GM23248 (cell line): ENCODE measurements at regions not wholly inside any gene's neighbourhood (a gene's known extent, or its start where the extent isn't known, plus 50 kb on each side); places are given as distances from the start of the nearest gene placed in this dataset.

Experiments used
- DNase-seq: peaks from one replicate; pipeline ENCODE4 v3.0.0-alpha.2; 2015
- H2AFZ ChIP-seq: fragments of 200-600 bp; sonication (generic); 2 replicates; pipeline ENCODE4 v1.6.1; 2016; ENCODE audit warnings: antibody characterized with exemption
- H3F3A ChIP-seq: fragments of 200-600 bp; sonication (generic); 2 replicates; pipeline ENCODE4 v1.6.1; 2016; ENCODE audit warnings: mild to moderate bottlenecking, antibody characterized with exemption, mixed run types; ENCODE audit not compliant: insufficient read depth
- H3K27ac ChIP-seq: fragments of 200-600 bp; sonication (generic); 2 replicates; pipeline ENCODE4 v1.5.1; 2016; ENCODE audit warnings: mild to moderate bottlenecking
- H3K27me3 ChIP-seq: fragments of 200-600 bp; sonication (generic); replicated peaks from 2 replicates; pipeline ENCODE4 v1.6.1; 2016; ENCODE audit warnings: mild to moderate bottlenecking; ENCODE audit not compliant: insufficient read depth
- H3K36me3 ChIP-seq: fragments of 200-600 bp; sonication (generic); 2 replicates; pipeline ENCODE4 v1.6.1; 2016; ENCODE audit warnings: low read depth, mild to moderate bottlenecking
- H3K4me1 ChIP-seq: fragments of 200-600 bp; sonication (generic); 2 replicates; pipeline ENCODE4 v1.6.1; 2016; ENCODE audit warnings: mild to moderate bottlenecking; ENCODE audit not compliant: insufficient read depth
- H3K4me2 ChIP-seq: fragments of 200-600 bp; sonication (generic); one replicate; pipeline ENCODE4 v1.6.1; 2016; ENCODE audit warnings: mild to moderate bottlenecking; ENCODE audit not compliant: unreplicated experiment
- H3K4me3 ChIP-seq: fragments of 200-600 bp; sonication (generic); 2 replicates; pipeline ENCODE4 v1.5.1; 2016; ENCODE audit warnings: mild to moderate bottlenecking
- H3K79me2 ChIP-seq: fragments of 200-600 bp; sonication (generic); 2 replicates; pipeline ENCODE4 v1.6.1; 2016; ENCODE audit warnings: mild to moderate bottlenecking; ENCODE audit not compliant: insufficient read depth
- H3K9ac ChIP-seq: fragments of 200-600 bp; sonication (generic); 2 replicates; pipeline ENCODE4 v1.6.1; 2016; ENCODE audit warnings: mild to moderate bottlenecking
- H3K9me2 ChIP-seq: fragments of 200-600 bp; sonication (generic); 2 replicates; pipeline ENCODE4 v1.6.1; 2016; ENCODE audit warnings: mixed run types, mild to moderate bottlenecking, moderate library complexity; ENCODE audit not compliant: insufficient read depth
- H3K9me3 ChIP-seq: fragments of 200-600 bp; sonication (generic); one replicate; pipeline ENCODE4 v1.6.1; 2017; ENCODE audit warnings: low read depth
- H4K20me1 ChIP-seq: fragments of 200-600 bp; sonication (generic); 2 replicates; pipeline ENCODE4 v1.6.0; 2016; ENCODE audit not compliant: insufficient read depth
- EZH2 ChIP-seq: fragments of 200-600 bp; sonication (generic); IDR thresholded peaks from 2 replicates; pipeline ENCODE4 v1.6.1; 2018; ENCODE audit warnings: antibody characterized with exemption, mild to moderate bottlenecking; ENCODE audit not compliant: insufficient read depth, poor library complexity, severe bottlenecking
- EZH2phosphoT487 ChIP-seq: fragments of 200-600 bp; sonication (generic); IDR thresholded peaks from 2 replicates; pipeline ENCODE4 v1.6.1; 2018; ENCODE audit warnings: antibody characterized with exemption, moderate library complexity, mild to moderate bottlenecking, low read depth; ENCODE audit not compliant: insufficient read depth
- WGBS, 2 experiments: methylation state at CpG; one replicate each; pipeline ENCODE4 v1.1.6; 2015 to 2017; ENCODE audit warnings: low lambda C conversion rate in 2 of 2, low coverage in 1 of 2; ENCODE audit errors: missing lambda C conversion rate in 2 of 2; 5-methylcytosine and 5-hydroxymethylcytosine counted together
- in situ Hi-C: fragments of 300-500 bp; cut with MboI; formaldehyde crosslinking; loops from 2 replicates; pipeline ENCODE4 v1.15.0; 2020

DNA sequence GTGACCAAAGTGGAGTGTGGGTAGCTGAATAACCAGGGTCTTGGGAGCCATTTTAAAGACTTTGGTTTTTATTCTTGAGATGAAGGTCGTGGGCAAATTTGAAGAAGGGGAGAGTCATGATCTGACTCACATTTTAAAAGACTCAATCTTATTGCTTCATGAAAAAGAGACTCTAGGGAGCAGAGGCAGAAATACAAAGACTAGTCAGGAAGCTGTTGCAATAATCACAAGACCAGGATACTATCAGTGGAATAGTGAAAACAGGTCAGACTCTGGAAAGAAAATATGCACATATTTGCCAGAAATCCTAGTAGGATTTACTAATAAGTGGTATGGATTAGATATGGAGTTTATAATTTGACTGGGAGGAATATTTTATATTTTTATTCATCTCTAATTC lies 448.4 kb downstream of the RAPGEF2 start:
- H3K4me1 ChIP-seq: no peaks in the 10 kb centered on the region
- no peaks in the 10 kb centered on the region for H3K79me2 ChIP-seq
- no peak overlapping the region for H3K27ac ChIP-seq
- peak; percentile 16 for DNase-seq
- H3K9ac ChIP-seq: no peak overlapping the region
- WGBS, 2 experiments: 0% methylated on average over 1 of the region's 1 CpG
- in situ Hi-C loops: no loop called here
- TF ChIP-seq EZH2: no peak
- no peak for TF ChIP-seq EZH2phosphoT487
- no peaks in the 10 kb centered on the region for H3K9me3 ChIP-seq
- no peaks in the 10 kb centered on the region; the same call in 1 of the 2 replicates for H3K27me3 ChIP-seq
- no peak overlapping the region for H3K4me2 ChIP-seq
- no peaks in the 10 kb centered on the region for H3F3A ChIP-seq
- no peaks in the 10 kb centered on the region for H3K36me3 ChIP-seq
- H2AFZ ChIP-seq: no peak overlapping the region
- H3K4me3 ChIP-seq: no peak overlapping the region
- no peaks in the 10 kb centered on the region for H3K9me2 ChIP-seq
- no peaks in the 10 kb centered on the region for H4K20me1 ChIP-seq

GRCh38 chr4:159552979-159553768 lies 450.3 kb downstream of the RAPGEF2 start:
- Histone ChIP-seq H4K20me1 (no peaks in the 10 kb centered on the region), H3K4me3 (no peak overlapping the region), H3K27ac (no peak overlapping the region), H3K36me3 (no peaks in the 10 kb centered on the region), H3K9me3 (no peaks in the 10 kb centered on the region), H3K9me2 (no peaks in the 10 kb centered on the region), H3K79me2 (no peaks in the 10 kb centered on the region), H3K27me3 (no peaks in the 10 kb centered on the region; the same call in 1 of the 2 replicates), H3F3A (no peaks in the 10 kb centered on the region), H3K4me1 (no peaks in the 10 kb centered on the region), H3K9ac (no peak overlapping the region), H3K4me2 (no peak overlapping the region), H2AFZ (no peak overlapping the region)
- no peak for DNase-seq
- in situ Hi-C loops: no loop called here
- no peak for TF ChIP-seq EZH2
- no peak for TF ChIP-seq EZH2phosphoT487
- 7 to 16% methylated on average over 4 of the region's 4 CpGs for WGBS, 2 experiments

DNA sequence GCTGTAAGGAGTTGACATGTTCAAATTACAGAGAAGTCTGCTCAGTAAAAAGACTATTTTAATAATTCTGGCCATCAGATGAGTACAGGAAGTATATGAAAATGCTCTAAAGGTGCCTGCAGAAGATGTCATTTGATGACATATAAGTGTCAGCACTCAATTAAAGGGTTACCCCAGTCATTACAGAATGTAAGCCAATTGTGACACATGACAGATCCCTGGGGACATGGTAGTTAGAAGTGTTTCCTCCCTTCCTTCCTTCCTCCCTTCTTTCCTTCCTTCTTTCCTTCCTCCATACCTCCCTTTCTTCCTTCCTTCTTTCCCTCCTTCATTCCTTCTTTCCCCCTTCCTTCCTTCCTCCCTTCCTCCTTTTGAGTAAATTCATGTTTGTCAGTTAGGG lies 453.0 kb downstream of the RAPGEF2 start:
- no peak overlapping the region for H3K4me3 ChIP-seq
- no peaks in the 10 kb centered on the region for H3K4me1 ChIP-seq
- H3K79me2 ChIP-seq: no peaks in the 10 kb centered on the region
- no peaks in the 10 kb centered on the region for H3K9me2 ChIP-seq
- H3F3A ChIP-seq: no peaks in the 10 kb centered on the region
- no peak overlapping the region for H2AFZ ChIP-seq
- DNase-seq: no peak
- H3K9ac ChIP-seq: no peak overlapping the region
- H3K4me2 ChIP-seq: no peak overlapping the region
- no peaks in the 10 kb centered on the region for H3K9me3 ChIP-seq
- no peak overlapping the region for H3K27ac ChIP-seq
- no peaks in the 10 kb centered on the region; the same call in 1 of the 2 replicates for H3K27me3 ChIP-seq
- TF ChIP-seq EZH2phosphoT487 (no peak), EZH2 (no peak)
- in situ Hi-C loops: no loop called here
- H4K20me1 ChIP-seq: no peaks in the 10 kb centered on the region
- no peaks in the 10 kb centered on the region for H3K36me3 ChIP-seq

DNA sequence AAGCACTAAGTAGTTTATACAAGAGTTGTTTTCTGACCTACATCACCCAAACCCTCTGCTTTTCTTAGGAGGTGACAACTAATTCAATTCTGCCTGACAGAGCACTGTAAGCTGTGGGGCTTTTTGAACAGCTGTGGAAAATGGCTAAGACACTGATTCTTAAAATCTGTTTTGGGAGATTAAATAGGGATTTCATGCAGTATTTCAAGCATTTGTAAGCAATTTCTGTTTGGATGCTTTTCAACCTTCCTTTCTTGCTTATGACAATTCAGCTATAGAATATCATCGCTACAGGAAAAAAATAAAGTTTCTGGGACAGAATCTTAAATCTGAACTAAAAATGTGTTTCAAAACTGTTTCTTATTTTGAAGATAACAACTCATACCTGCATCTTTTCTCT lies 459.5 kb downstream of the RAPGEF2 start:
- H2AFZ ChIP-seq: no peak overlapping the region
- H3K36me3 ChIP-seq: no peaks in the 10 kb centered on the region
- TF ChIP-seq EZH2phosphoT487: no peak
- no peak for TF ChIP-seq EZH2
- no peak overlapping the region for H3K9ac ChIP-seq
- in situ Hi-C loops: no loop called here
- H4K20me1 ChIP-seq: no peaks in the 10 kb centered on the region
- no peaks in the 10 kb centered on the region for H3F3A ChIP-seq
- H3K4me1 ChIP-seq: no peaks in the 10 kb centered on the region
- no peak for DNase-seq
- no peak overlapping the region for H3K27ac ChIP-seq
- no peaks in the 10 kb centered on the region for H3K27me3 ChIP-seq
- H3K4me2 ChIP-seq: no peak overlapping the region
- no peaks in the 10 kb centered on the region for H3K9me2 ChIP-seq
- no peak overlapping the region for H3K4me3 ChIP-seq
- H3K79me2 ChIP-seq: no peaks in the 10 kb centered on the region
- WGBS, 2 experiments: 2 to 6% methylated on average over 1 of the region's 1 CpG
- H3K9me3 ChIP-seq: no peaks in the 10 kb centered on the region
